ENCODE measurements at regions not wholly inside any gene's neighbourhood (a gene's known extent, or its start where the extent isn't known, plus 50 kb on each side); places are given as distances from the start of the nearest gene placed in this dataset.
"Not testable (repeated sequence)": the region's sequence is repeated elsewhere in the genome, so short reads cannot be mapped to it uniquely, and the experiment has no call there.

DNA sequence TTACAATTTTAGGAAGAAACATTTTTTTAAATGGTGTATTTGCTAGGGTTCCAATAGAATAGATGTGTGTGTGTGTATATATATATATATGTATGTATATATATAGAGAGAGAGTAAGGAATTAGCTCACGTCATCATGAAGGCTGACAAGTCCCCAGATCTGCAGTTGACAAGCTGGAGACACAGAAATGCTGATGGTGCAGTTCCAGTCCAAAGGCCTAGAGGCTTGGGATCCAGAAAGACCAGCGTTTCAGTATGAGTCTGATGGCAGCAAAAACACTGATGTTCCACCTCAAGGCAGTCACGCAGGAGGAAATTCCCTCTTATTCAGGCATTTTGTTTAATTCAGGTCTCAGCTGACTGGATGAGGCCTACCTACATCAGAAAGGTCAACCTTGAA is 386.8 kb downstream of the PTH2R start:
- no peak overlapping the region for H3K27ac ChIP-seq
- no peak for DNase-seq (ENCODE audit: low read depth, low spot score)

GRCh38 chr2:208794288-208794975 is 387.8 kb downstream of the PTH2R start:
- H3K27ac ChIP-seq, result no peak overlapping the region
- no peak for DNase-seq (ENCODE audit: low read depth, low spot score)

DNA sequence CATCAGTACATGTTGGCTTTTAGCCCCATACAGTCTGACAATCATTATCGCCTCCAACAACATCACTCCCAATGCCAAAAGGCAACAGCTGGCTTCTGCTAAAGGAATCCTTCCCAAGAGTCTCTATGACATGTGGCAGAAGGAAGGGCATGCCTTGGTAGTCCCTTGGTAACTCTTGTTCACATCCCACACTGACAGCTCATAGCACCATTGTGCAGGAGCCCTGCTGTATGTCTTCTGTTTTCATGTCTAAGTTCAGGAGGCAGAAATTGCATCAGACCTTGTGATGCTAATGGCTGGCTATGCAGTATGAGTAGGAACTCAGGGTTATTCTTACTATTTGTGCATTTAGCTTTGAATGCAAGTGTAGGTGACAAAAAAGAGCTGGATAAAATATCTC is 392.1 kb downstream of the PTH2R start:
- H3K27ac ChIP-seq, result no peak overlapping the region
- no peak for DNase-seq (ENCODE audit: low read depth, low spot score)

DNA sequence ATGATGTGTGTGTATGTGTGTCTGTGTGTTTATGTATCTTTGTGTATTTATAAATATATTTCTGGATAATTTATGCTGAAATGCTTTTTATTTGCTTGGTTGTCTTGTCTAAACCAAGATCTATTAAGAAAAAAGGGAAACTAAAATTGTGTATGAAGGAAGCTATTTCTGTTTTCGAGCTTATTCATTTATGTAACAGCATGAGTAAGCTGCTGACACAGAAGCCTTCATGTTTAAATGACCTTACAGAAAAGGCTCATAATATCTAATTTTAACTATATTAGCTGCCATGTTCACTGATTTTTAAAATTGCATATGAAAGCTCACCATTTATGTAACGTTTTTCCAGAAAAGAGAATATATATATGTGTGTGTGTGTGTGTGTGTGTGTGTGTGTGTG is 392.8 kb downstream of the PTH2R start:
- no peak overlapping the region for H3K27ac ChIP-seq
- DNase-seq (ENCODE audit: low read depth, low spot score), result no peak

GRCh38 chr2:208800887-208801286 is 394.3 kb downstream of the PTH2R start:
- DNase-seq (ENCODE audit: low read depth, low spot score); H3K27ac ChIP-seq: not testable (repeated sequence)

DNA sequence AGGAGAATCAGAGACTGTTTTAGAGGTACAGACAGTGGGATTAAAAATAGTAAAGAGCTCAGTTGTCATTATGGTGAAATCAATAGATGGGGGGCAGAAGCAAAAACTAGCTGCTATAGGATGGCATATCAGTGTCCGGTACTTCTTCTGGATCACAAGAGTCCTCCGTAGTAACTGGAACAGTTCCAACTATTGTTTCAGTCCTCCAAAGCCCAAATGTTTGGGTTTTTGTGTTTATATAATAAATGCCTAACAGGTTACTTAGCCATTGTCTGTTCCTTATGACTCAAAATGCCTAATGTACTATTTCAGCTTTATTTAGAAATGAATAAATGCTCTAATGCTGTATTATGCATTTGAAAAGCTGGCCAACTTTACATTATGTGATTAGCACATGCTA is 401.2 kb downstream of the PTH2R start:
- H3K27ac ChIP-seq, result no peak overlapping the region
- DNase-seq (ENCODE audit: low read depth, low spot score), result no peak

- not testable (repeated sequence) for DNase-seq (ENCODE audit: low read depth, low spot score); H3K27ac ChIP-seq
Observed at GRCh38 chr2:208811885-208812284, 405.3 kb downstream of the PTH2R start.

DNA sequence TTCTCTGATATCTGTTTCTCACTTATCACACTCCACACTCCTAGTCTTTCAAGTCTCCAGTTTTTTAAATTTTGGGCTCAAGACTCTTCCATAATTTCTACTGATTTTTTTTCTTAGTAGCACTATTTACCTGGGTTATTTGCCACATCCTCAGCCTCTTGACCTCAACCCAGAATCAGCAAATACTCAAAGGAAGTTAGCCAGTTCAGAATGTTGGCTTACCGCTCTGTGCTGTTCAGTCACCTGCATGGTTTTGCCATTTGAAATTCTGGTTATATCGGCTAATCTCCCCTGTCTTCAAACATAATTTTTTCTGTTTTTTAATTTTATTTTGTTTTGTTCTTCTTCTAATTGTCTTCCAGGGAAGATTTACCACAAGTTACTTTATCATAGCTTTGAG is 412.6 kb downstream of the PTH2R start:
- no peak overlapping the region for H3K27ac ChIP-seq
- no peak for DNase-seq (ENCODE audit: low read depth, low spot score)

- DNase-seq (ENCODE audit: low read depth, low spot score), result peak; percentile 2
- no peak overlapping the region for H3K27ac ChIP-seq
Observed at GRCh38 chr2:208820014-208820688, 413.6 kb downstream of the PTH2R start.

- H3K27ac ChIP-seq, result no peak overlapping the region
- no peak for DNase-seq (ENCODE audit: low read depth, low spot score)
Observed at GRCh38 chr2:208827109-208827508, 420.5 kb downstream of the PTH2R start.

DNA sequence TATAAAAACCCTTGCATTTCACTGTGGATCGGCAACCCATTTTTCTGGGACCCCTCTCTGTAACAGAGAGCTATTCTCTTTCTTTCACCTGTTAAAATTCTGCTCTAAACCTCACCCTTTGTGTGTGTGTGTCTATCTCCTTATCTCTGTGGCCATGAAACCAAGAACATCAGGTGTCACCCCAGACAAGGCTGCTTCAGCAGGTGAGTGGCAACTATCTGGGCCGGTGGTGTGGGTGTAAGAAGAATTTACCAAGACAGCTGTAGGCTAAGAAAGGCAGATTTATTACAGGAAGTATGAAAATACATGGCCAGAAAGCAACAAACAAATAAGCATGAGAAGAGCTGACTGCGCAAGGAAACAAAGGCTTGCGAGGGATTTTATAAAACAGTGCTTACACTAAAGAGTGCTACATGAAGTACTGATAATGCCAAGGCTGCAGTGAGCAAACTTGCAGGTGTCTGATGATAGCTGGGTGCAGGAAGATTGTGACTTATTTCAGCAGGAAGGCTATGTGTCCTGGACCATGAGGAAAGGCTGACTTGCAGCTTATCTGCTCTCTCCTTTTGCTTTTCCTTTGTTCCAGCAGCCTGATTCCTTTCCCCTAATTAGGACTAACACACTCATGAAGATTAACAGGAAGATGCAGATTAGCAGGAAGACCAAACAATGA is 421.1 kb downstream of the PTH2R start:
- H3K27ac ChIP-seq, result no peak overlapping the region
- no peak for DNase-seq (ENCODE audit: low read depth, low spot score)

- H3K27ac ChIP-seq, result no peak overlapping the region
- DNase-seq (ENCODE audit: low read depth, low spot score), result no peak
Observed at GRCh38 chr2:208830203-208830602, 423.6 kb downstream of the PTH2R start.

DNA sequence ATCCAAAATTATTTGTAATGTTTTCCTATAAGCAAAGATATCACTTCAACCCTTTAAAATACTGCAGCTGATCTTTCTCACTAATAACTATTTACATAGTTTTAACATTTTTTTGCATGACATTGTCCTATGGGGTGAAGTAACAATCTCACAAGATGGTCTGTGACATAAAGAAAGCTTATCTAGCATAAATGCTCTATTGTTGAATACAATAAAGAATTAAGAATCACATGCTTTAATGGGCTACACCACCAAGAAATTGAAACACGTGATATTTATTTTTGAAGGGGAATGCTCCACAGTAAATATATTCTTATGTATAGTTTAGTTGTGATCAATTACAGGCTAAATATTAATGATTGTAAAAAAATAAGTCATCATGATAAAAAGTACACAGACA is 441.1 kb downstream of the PTH2R start:
- DNase-seq (ENCODE audit: low read depth, low spot score), result no peak
- no peak overlapping the region for H3K27ac ChIP-seq

DNA sequence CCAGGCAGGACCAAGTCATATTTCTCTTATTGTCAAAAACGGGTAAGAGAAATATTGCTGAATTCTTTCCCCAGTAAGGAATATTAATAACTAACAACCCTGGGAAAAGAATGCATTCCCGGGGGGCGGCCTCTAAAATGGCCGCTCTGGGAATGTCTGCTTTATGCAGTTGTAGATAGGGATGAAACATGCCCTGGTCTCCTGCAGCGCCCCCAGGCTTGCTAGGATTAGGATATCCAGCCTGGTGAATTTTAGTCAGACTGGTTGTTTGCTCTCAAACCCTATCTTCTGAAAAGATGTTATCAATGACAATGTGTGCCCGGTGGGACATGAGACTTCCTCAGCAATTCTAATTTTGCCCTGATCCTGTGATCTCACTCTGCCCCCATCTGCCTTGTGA is 448.1 kb downstream of the PTH2R start:
- no peak for DNase-seq (ENCODE audit: low read depth, low spot score)
- no peak overlapping the region for H3K27ac ChIP-seq

GRCh38 chr2:208867374-208867773 is 460.8 kb downstream of the PTH2R start:
- no peak overlapping the region for H3K27ac ChIP-seq
- DNase-seq (ENCODE audit: low read depth, low spot score), result no peak

- peak overlapping the region; percentile 26 for H3K27ac ChIP-seq
- peak; percentile 81 for DNase-seq (ENCODE audit: low read depth, low spot score)
Observed at GRCh38 chr2:208872591-208872990, 466.0 kb downstream of the PTH2R start.

GRCh38 chr2:208879666-208880065 is 473.1 kb downstream of the PTH2R start:
- H3K27ac ChIP-seq, result no peak overlapping the region
- DNase-seq (ENCODE audit: low read depth, low spot score), result no peak

DNA sequence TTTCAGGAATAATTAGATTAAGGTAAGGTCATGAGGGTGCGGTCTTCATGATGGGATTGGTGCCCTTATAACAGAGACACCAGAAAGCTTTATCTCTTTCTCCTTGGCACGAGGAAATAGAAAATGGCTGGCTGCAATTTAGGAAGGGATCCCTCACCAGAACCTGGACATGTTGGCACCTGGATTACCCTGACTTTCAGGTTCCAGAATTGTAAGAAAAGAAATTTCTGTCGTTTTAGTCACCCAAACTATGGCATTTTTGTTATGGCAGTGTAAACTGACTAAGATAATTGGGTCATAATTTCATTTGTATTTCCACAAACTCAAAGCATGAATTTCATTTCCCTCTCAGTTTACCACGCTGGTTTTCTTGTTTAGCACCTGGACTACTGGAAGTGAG is 473.6 kb downstream of the PTH2R start:
- no peak for DNase-seq (ENCODE audit: low read depth, low spot score)

DNA sequence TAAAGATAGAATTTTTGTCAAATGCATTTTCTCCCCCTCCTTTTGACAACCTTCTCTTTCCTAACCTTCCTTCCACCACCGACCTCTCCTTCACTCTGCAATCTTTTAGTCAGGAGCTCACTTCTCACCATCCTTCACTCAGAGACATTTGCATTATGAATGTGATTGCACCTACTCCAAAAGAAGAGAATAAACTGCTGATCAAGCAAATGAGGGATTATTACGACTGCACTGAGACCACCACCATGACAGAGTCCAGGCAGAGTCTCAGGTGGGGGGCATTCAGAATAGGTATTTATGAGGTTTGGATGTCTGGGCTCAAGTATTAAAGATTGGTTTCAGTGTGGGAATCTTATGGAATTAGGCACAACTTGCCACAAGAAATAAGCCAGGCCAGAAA is 483.9 kb downstream of the PTH2R start:
- no peak overlapping the region for H3K27ac ChIP-seq
- no peak for DNase-seq (ENCODE audit: low read depth, low spot score)

More for the DNA sequence above, 473.6 kb downstream of the PTH2R start:
- H3K27ac ChIP-seq, result no peak overlapping the region

DNA sequence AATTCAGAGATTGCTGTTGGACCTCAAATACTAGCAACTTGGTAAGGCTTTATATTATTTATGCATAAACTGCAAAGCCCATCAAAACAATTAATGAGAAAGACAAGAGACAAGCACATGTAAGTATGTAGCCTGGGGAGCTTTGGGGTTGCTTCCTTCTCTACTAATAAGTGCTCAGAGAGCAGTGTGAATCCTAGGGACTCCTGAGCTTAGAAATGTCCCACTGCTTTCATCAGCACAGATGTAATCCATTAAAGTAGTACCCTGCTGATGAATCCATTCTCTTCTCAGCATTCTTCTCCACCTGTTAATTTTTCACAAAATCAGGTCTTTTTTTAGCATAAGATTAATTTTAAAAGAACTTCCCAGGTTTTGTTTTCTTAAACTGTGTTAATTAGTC is 485.6 kb downstream of the PTH2R start:
- no peak for DNase-seq (ENCODE audit: low read depth, low spot score)
- H3K27ac ChIP-seq, result no peak overlapping the region

- no peak for DNase-seq (ENCODE audit: low read depth, low spot score)
- no peak overlapping the region for H3K27ac ChIP-seq
Observed at GRCh38 chr2:208906330-208906729, 499.7 kb downstream of the PTH2R start.

DNA sequence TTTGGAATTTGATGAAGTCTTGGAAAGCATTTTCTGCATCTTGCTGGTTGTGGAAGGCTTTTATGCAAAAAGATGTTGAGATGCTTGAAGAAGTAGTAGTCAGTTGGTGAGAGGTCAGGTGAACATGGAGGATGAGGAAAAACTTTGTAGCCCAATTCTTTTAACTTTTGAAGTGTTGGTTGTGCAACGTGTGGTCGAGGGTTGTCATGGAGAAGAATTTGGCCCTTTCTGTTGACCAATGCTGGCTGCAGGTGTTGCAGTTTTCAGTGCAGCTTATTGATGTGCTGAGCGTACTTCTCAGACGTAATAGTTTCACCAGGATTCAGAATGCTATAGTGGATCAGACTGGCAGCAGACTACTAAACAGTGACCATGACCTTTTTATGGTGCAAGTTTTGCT is 508.4 kb upstream of the MAP2 start:
- no peak overlapping the region for H3K27ac ChIP-seq
- no peak for DNase-seq (ENCODE audit: low read depth, low spot score)
